M059J (cell line): ENCODE measurements at regions not wholly inside any gene's neighbourhood (a gene's known extent, or its start where the extent isn't known, plus 50 kb on each side); places are given as distances from the start of the nearest gene placed in this dataset.
A peak's percentile ranks its signal among the peaks of the same experiment; 100 is the strongest.

Source experiments
- DNase-seq: peaks from one replicate; pipeline ENCODE4 v3.0.0-alpha.2; 2012; ENCODE audit warnings: low read depth

DNA sequence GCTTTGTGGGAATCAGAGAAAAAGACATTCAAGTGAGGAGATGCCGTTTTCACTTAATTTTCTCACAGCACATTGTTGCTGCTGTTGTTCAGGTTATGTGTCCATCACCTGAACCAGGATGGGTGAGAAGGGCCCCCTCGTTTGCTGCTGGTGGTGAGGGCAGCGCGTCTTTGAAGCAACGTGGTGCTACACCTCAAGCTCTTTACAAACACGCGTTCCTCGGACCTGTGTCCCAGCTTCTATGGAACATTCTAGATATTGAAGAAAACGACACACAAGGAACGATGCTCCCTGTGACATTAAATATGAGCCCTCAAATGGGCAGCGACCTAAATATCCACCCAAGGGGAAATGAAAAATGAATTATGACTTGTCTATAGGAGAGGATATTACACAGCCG, 418.6 kb downstream of the MN1 start:
- DNase-seq = no peak

DNA sequence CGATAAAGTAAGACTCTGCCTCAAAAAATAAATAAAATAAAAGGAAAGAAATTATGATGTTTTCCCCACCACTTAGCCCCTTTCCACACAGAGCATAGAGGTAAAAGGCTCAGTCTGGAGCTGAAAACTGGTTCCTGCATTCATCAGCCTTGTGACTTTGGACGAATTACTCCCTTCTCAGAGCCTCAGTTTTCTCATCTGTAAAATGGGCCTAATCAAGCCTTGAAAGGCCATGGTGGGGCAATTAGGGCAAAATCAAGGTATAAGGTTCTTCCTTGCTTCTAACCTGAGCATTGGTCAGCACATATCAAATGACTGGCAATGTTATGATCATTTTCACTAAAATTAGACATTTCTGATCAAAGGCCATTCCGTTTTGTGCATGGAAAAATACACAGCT, 417.7 kb downstream of the MN1 start:
- DNase-seq = no peak

DNA sequence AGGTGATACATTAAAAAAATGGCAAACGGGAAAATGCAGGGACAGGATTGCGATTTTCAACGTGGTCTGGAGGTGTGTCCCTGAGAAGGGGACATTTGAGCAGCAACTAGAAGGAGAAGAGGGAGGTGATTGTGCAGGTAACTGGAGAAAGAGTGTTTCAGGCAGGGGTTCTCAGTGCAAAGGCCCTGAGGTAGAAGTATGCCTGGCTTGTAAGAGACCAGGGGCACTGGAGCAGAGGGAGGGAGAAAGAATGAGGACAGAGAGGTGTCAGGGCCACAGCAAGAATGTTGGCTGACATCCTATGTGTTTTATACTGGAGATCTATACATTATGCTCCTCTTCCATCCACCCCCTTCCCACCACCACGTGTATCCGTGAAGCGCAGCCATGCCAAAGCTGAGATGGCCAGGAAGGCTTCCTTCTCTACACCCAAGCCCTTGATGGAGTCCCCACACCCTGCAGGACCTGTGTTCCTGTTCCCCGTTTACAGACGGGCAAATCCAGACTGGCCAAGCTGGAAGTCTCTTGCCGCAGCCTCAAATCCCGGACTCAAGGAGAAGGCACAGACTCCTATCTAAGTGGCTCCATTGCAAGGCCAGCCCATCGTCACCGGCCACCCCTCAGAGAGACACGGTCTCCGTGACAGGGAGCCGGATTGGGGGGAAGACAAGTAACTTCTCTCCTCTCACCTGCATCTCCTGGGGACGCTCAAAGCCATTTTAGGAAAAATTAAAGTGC, 416.1 kb downstream of the MN1 start:
- no peak for DNase-seq

DNA sequence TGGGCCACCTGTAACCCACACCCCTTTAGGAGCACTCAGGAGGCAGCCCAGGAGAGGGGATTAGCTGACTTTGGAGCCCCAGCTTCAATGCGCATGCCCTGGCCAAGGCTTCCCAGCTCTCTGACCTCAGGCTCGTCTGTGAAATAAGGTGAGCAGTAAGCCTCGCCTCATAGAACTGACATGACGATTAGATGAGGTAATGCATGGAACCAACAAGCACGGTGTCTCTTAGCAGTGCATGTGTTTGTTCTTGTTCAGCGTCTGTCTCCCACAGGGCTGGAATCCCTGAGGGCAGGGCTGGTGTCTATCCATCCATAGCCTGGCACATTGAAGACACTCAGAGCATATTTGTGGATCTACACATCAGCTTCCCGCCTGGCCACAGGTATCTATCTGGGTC, 415.4 kb downstream of the MN1 start:
- no peak for DNase-seq

DNA sequence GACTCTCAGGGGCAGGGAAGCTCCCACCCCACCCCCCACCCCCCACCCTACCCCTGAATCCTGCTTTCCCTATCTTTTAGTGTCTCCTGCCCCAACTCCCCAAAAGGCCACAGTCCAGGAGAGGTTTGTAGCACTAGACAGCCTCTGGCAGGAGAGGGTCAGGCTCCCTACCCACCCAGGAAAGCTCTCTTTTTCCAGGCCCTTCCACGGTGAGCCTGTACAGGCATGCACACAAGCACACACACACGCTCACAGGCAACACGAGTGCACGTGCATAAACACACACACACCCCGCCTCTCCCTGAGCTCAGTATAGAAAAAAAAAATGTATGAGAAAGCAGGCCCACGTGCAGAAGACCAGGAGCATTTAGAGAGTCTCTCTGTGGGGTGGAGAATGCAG, 414.0 kb downstream of the MN1 start:
- DNase-seq = no peak

DNA sequence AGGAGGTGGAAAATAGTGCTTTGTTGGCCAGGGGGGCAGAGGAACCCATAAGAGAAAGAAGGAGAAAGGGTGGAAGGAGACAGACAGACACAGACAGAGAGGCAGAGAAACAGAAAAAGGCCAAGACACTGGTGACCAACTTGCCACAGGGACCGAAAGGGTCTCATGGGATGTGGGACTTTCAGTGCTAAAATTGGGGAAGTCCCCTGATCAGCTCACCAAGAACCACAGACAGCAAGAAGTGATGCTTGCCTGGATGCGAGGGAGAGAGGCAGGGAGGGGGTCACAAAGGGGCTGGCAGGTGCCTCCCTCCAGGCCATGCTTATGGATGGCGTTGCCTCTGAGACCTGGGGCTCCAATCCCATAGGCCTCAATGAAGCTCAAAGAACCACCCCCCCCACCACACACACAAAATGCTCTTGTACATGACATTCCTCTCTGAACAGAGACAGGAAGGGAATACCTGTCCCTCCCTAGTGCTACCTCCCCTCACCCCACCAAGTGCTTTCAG, 413.4 kb downstream of the MN1 start:
- no peak for DNase-seq

DNA sequence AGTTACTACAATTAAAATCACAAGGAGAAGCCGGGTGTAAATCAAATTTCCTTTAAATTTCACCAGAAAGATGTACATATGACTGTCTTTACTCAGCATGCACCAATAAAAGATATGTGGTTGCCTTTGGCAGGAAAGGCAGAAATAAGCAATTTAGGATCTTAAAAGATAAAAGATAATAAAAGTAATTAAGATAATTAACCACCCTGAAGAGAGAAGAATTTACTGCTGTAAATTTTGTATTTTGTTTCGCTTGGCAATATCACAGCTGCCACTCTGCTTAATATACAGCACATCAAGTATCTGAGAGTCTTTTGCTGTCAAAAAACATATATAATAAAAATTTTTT, 411.9 kb downstream of the MN1 start:
- no peak for DNase-seq

DNA sequence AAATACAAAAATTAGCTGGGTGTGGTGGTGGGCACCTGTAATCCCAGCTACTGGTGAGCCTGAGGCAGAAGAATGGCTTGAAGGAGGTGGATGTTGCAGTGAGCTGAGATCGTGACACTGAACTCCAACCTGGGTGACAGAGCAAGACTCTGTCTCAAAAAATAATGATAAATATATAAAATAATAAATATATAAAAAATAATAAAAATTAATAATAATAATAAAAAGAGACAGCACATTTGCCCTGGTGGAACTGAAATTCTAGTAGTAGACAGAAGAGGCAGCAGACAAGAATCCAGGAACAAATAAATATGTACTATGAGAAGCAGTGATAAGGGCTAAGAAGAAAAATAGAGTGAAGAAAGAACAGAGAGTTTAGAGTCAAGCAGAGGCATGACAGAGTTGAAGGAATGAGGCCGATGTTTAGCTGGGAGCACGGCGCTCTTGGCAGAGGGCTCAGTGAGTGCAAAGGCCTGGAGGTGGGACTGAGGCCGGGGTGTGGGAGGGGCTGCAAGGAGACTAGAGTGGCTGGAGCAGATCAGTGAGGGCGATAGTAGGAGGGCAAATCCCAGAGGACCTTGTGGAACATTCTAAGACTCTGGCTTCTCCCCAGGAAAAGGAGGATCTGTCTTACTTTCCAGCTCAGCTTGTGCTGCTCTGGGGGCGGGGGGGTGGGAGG, 410.3 kb downstream of the MN1 start:
- DNase-seq = no peak

DNA sequence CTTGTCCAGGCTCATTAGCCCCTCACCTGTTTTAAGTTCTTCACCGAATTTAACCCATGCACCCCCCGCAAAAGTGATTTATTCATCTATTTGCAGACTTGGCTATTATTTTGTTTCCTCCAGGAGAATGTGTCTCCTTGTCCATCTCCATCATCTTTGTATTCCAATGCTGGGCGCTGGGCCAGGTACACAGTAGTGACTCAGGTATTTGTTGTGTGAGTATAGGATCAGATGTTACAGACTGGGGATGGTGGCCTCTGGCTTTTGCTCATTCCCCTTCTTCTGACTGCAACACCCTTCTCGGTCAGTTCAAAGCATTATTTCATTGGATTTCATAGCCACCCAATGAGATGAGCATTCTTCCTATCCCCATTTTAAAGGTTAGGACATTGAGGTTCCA, 408.2 kb downstream of the MN1 start:
- peak; percentile 66 for DNase-seq

DNA sequence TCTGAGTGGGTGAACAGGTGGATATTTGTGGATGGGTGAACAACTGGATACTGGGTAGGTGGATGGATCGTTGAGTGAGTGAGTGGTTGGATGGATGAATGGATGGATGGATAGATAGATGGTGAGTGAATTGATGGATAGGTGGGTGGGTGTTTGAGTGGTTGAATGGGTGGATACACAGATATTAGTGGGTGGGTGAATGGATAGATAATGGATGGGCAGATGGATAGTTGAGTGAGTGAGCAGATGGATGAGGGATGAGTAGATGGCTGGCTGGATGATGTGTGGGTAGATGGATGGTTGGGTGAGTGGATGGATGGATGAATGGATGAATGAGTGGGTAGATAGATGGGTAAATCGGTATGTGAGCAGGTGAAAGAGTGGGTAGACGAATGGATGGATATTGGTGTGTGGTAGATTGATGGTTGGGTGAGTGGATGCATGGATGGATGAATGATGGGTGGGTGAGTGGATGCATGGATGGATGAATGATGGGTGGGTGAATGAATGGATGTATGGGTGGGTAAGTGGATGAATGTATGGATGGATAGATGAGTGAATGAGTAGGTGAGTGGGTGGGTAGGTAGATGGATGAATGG, 406.7 kb downstream of the MN1 start:
- DNase-seq = no peak

DNA sequence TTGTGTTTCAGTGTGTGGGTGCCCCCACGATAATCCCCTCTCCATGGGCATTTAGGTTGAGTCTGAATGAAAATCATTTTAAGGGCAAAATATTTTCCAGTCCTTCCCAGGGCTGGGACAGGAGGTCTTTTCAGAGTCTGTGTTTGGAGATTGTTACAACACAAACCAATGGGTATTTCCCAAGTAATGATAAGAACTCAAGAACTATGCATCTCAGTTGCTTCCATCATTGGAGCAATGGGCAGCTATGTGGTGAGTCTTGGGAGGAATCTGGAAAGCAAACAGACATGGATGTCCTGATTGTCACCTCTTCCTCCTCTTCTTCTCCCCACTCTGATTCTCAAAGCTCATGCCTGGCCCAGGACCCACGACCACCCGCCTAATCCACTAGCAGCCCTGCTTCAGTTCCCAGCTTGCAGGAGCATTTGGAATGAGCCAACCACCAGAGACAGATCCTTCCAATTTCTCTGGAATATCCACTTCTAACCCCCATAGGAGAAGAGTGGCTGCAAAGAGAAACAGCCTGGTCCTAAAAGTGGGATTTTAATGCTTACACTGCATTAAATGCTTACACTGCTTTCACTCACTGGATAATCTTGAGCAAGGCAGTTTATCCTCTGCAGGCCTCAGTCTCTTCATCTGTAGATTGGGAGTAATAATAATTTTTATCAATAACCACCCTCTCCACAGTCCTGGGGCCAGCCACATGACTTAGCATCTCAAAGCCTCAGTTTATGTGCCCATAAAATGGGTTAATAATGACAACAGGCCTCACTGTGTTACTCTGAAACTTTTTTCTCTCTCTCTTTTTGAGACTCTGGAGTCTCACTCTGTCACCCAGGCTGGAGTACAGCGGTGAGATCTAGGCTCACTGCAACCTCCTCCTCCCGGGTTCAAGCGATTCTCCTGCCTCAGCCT, 404.3 kb downstream of the MN1 start:
- DNase-seq = no peak

DNA sequence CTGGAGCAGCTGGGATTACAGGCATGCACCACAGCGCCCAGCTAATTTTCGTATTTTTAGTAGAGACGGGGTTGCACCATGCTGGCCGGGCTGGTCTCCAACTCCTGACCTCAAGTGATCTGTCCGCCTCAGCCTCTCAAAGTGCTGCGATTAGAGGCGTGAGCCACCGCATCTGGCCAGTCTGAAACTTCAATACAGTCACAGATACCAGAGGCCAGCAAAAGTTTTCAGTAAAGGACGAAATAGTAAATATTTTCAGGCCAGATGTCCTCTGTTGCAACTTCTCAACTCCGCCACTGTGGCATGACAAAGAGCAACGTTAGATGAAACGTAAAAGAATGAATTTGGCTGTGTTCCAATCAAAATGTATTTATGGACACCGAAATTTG, 403.6 kb downstream of the MN1 start:
- no peak for DNase-seq

DNA sequence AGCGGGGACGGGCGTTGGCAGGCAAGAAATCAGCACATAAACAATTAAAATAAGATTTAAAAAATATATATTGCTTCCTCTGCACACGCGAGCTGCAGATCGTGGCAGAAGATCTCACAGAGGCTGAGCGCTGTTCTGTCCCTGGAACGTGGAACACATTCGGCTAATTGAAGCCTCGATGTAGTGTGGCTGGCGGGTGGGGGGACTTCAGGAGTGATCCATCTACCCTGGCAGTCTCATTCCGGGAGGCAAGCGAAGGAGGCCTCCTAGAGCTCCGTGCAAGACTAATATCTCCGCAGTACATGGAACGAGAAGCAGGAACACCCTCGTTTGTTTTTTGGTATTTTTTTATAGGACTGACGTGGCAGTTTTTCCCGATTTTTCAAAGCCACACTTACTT, 402.4 kb downstream of the MN1 start:
- DNase-seq = peak; percentile 27

DNA sequence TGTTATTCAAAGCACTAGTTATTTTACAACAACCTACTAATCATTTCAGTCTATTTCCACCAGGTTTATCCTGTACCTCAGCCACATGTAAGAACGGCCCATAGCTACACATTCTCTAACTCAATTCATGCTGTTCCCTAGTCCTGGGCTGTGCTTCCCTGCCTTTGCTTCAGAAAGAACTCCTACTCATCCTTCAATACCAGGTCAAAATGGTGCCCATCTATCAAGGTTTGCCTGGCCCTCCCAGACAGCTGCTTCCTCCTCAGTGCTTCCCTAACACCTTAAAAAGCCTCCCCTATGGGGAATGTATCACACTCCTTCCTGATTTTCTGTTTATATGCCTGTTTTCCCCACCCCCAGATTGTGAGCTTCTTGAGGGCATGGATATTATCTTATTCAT, 400.7 kb downstream of the MN1 start:
- DNase-seq = no peak

DNA sequence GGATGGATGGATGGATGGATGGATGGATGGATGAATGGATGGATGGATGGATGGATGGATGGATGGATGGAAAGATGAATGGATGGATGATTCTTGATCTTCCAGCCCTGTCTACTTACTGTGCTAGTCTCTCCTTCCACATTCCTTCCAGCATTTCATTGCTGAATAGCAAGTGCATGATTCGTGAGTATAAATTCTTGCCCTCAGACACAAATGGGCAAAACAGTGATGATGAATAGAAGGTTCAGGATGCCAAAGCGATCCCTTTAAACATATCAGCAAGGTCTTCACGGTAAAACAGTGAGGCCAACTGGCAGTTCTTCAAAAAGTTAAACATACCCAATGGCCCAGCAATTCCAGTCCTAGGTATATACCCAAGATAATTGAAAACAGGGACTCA, 400.2 kb downstream of the MN1 start:
- DNase-seq = peak; percentile 45

DNA sequence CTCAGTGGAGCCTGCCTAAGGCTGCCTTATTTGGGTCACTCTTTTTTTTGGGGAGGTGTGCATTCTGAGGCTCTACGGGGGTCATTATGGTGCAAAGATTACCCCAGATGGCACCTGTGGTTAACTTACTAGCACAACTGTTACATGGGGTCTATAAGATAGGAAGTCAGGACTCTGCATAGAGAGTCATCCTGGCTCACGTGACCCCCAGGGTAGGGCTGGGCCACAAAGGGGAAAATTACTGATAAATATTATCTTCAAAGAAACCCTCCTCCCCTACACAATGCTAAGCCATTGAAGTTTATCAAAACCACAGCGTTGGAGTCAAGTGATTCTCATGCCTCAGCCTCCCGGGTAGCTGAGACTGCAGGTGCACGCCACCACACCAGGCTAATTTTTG, 397.1 kb downstream of the MN1 start:
- DNase-seq = no peak

DNA sequence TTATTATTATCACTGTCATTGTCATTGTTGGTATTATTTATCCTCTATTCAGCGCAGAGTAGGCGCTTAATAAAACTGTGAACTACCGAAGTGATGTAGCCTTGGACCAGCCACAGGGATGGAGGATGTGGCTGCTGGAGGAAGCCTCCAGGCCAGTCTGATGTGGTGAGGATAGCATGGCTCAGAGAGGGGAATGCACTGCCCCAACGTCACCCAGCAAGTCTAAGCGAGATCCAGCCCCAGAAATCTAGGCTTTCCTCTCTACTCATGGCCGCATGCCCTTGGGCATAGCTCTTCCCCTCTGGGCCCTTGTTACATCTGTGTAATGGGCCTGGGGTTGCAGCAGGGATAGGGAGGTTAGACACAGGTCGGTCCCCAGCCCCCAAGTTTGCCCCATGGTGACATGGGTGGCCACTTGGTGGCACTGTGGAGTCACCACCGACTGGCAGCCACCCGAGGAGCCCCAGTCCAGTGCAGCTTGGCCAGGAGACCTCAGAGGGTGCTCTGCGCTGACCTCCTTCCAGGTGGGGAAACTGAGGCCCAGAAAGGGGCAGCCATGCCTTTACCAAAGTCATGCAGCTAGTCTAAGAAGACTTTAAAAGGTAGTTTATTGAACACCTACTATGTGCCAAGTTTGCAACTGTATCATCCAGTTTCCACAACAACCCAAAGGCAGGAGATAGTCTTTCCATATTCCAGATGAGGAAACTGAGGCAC, 395.7 kb downstream of the MN1 start:
- DNase-seq = peak; percentile 45

DNA sequence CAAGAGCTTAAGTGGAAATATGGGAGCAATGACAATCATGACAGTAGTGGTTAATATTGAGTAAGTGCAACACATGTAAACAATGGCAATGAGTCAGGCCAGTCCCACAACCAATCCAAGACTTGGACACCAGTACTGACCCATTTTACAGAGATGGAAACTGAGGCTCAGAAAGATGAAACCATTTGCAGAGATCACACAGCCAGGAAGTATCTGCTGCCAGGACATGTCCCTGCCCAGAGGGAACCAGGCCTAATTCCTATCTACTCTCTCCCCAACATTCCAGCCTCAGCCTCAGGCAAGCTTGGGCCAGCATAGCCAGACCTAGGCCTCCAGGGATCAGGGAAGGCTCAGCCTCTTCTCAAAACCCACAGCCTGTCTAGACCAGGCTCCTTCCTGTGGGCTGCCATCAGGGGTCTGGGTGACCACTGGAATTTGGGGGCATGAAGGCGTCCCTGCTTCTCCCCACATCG, 395.1 kb downstream of the MN1 start:
- no peak for DNase-seq

DNA sequence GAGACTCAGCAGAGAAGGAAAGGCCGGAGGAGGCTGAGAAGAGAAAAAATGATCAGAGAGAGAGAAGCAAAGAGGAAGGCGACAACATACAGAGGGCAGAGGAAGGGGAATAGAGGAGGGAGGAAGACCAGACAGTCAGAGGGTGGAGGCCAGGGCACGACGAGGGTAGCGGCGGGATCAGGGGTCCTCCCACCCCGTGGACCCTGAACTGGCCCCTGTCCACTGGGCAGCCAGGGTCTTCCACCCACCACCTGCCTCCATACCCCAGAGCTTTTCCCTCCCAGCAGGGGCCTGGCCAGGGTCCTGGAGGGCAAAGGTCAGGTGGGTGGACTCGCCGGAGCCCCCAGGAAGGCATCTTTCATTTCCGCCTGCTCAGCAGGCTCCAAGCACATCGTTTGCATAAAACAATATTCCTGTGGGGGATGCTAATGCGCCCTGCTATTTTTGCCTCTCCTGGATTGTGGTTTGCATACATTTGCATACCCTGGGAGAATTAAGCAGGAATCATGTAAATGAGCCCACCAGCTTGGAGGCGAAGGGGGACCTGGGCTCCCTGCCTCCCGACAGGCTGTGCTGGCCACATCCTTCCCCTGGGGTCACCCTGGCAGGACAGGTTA, 394.1 kb downstream of the MN1 start:
- DNase-seq = no peak

DNA sequence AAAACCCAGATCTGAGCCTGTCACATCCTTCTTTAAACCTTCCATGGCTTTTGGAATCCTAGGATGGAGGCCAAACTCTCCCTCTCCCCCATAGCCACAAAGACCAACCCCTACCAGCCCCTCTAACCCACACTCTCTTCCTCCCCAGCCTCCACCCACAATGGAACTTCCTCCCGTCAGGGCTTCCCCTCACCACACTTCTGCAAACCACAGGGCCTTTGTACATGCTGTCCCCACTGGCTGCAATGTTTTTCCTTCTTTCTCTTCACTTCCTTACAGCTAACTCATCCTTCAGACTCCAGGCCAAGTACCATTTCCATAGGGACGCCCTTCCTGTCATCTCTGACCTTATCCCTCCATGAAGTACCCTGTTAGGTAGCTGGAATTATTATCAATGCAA, 393.5 kb downstream of the MN1 start:
- no peak for DNase-seq

DNA sequence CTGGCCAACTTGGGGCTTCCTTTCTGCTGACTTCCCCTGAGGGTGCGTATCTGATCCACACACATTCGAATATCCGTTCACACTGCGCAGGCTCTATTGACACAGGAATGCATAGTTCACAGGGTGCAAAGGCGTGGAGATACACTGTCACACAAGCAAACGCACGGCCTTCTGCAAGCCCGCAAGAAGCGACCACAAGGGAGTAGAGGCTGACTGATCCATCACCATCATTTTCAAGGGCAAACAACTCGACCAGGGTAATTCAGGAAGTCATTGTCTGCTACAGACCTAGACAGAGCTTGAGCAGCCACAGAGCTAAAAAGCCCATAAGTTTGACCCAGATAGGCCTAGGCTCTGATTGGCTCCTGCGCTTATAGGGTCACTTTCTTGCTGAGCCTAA, 392.3 kb downstream of the MN1 start:
- DNase-seq = no peak
